Mucosa of rectum (tissue), 2 donors: ENCODE measurements at regions not wholly inside any gene's neighbourhood (a gene's known extent, or its start where the extent isn't known, plus 50 kb on each side); places are given as distances from the start of the nearest gene placed in this dataset.
A peak's percentile ranks its signal among the peaks of the same experiment; 100 is the strongest.
"Not testable (repeated sequence)": the region's sequence is repeated elsewhere in the genome, so short reads cannot be mapped to it uniquely, and the experiment has no call there.

ENCODE experiments used
- H3K27ac ChIP-seq, 2 donors: one replicate each; pipeline ENCODE4 v1.7.0; 2013; ENCODE audit warnings: inconsistent platforms in 2 of 2, low read depth in 2 of 2, low read length in 2 of 2
- H3K27me3 ChIP-seq, 2 donors: one replicate each; pipeline ENCODE4 v1.7.0; 2013; ENCODE audit warnings: low read length in 2 of 2; ENCODE audit not compliant: control insufficient read depth in 2 of 2, insufficient read depth in 2 of 2
- H3K36me3 ChIP-seq, 2 donors: one replicate each; pipeline ENCODE4 v1.7.0; 2013; ENCODE audit warnings: low read length in 2 of 2; ENCODE audit not compliant: control insufficient read depth in 2 of 2, insufficient read depth in 2 of 2
- H3K4me1 ChIP-seq, 2 donors: one replicate each; pipeline ENCODE4 v1.7.0; 2013; ENCODE audit warnings: low read length in 2 of 2, mild to moderate bottlenecking in 1 of 2; ENCODE audit not compliant: control insufficient read depth in 2 of 2, insufficient read depth in 2 of 2
- H3K4me3 ChIP-seq, 2 donors: one replicate each; pipeline ENCODE4 v1.7.0; 2013; ENCODE audit warnings: low read length in 2 of 2
- H3K9ac ChIP-seq, 2 donors: one replicate each; pipeline ENCODE4 v1.7.0; 2013; ENCODE audit warnings: low read length in 2 of 2, low read depth in 1 of 2, mild to moderate bottlenecking in 1 of 2
- H3K9me3 ChIP-seq, 2 donors: one replicate each; pipeline ENCODE4 v1.7.0; 2013; ENCODE audit warnings: low read length in 2 of 2; ENCODE audit not compliant: control insufficient read depth in 2 of 2
- donor health status: healthy.
- donor health status: Normal muscosa, but diverticular disease.

DNA sequence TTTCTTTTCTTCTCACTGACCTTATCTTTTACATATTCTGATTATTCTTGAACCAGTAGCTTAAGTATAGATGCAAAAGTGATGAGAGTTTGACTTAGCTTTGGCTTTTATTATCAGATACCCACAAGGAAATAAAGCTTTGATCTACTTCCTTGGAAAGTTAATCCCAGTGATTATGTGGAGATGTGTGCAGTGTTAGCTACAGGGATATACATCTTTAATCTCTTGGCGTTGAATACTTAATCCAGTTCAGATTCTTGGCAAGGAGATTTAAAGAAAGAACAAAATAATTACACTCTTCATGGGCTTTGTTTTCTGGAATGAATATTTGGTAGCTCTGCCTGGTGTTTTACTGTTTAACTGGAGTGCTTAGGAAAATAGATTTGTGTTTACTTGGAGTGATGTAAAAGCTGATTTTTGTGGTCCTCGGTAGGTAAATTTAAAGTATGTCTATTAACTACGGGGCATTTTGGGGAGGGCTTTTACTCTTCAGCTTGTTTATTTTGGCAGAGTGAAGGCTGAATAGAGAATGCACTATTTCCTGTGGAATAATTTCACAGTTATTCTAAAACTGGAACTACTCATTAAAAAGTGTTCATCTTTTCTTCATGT is 150.1 kb upstream of the LRIG3 start:
- Histone ChIP-seq H3K4me3 (no peak overlapping the region), H3K36me3 (no peaks in the 10 kb centered on the region), H3K9me3 (no peaks in the 10 kb centered on the region), H3K4me1 (peaks cover 0 to 6% of the 10 kb centered on the region in 2 donors), H3K27ac (no peak overlapping the region), H3K27me3 (no peaks in the 10 kb centered on the region), H3K9ac (no peak overlapping the region)

DNA sequence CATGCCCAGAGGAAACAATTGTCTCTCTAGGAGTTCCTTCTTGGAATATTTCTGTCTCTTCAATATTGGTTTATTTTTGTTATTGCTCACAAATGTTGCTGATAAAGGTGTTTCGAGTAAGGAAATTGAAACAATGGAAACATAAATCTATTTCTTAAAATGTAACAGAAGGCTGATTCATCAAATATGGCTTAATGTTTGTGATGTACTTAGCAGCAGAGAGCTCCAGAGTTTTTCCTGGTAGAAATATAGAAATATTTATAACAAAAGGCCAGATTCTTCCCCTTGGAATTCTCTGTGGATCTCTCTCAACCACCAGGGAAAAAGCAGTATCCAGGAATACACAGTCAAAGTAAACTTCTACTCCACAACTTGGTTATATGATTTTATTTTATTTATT is 149.2 kb upstream of the LRIG3 start:
- H3K9ac ChIP-seq = no peak overlapping the region
- no peaks in the 10 kb centered on the region for H3K27me3 ChIP-seq
- H3K36me3 ChIP-seq = no peaks in the 10 kb centered on the region
- no peaks in the 10 kb centered on the region for H3K4me1 ChIP-seq
- H3K9me3 ChIP-seq = no peaks in the 10 kb centered on the region
- H3K4me3 ChIP-seq = no peak overlapping the region
- H3K27ac ChIP-seq = no peak overlapping the region

GRCh38 chr12:59068436-59068835 is 148.1 kb upstream of the LRIG3 start:
- no peak overlapping the region for H3K9ac ChIP-seq
- no peak overlapping the region for H3K27ac ChIP-seq
- H3K36me3 ChIP-seq = no peaks in the 10 kb centered on the region
- H3K27me3 ChIP-seq = no peaks in the 10 kb centered on the region
- no peaks in the 10 kb centered on the region for H3K4me1 ChIP-seq
- H3K4me3 ChIP-seq = no peak overlapping the region
- no peaks in the 10 kb centered on the region for H3K9me3 ChIP-seq

DNA sequence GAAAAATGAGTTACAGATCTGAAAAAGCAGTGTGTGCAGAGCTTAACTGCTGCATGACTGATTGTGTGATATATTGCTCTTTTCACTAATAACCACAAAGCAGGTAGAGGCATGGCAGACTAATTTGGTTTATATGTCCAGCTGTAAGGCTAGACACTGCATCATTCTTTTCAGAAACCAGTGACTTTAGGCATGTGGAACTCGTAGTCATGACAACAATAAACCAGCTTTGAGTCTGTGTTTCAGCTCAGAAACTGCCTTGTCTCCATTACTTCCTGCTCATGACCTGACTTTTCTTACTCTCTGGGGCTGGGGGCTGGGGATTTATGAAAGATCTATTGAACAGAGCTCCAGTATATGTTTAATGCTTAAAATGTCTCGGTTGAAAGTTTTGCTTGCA is 146.8 kb upstream of the LRIG3 start:
- Histone ChIP-seq H3K9ac (no peak overlapping the region), H3K4me1 (no peaks in the 10 kb centered on the region), H3K9me3 (no peaks in the 10 kb centered on the region), H3K27ac (no peak overlapping the region), H3K4me3 (no peak overlapping the region), H3K27me3 (no peaks in the 10 kb centered on the region), H3K36me3 (no peaks in the 10 kb centered on the region)

- Histone ChIP-seq H3K27ac (no peak overlapping the region), H3K9me3 (no peaks in the 10 kb centered on the region), H3K36me3 (no peaks in the 10 kb centered on the region), H3K4me3 (no peak overlapping the region), H3K9ac (no peak overlapping the region), H3K27me3 (no peaks in the 10 kb centered on the region), H3K4me1 (no peaks in the 10 kb centered on the region)
Observed at GRCh38 chr12:59066445-59066844, 146.1 kb upstream of the LRIG3 start.

DNA sequence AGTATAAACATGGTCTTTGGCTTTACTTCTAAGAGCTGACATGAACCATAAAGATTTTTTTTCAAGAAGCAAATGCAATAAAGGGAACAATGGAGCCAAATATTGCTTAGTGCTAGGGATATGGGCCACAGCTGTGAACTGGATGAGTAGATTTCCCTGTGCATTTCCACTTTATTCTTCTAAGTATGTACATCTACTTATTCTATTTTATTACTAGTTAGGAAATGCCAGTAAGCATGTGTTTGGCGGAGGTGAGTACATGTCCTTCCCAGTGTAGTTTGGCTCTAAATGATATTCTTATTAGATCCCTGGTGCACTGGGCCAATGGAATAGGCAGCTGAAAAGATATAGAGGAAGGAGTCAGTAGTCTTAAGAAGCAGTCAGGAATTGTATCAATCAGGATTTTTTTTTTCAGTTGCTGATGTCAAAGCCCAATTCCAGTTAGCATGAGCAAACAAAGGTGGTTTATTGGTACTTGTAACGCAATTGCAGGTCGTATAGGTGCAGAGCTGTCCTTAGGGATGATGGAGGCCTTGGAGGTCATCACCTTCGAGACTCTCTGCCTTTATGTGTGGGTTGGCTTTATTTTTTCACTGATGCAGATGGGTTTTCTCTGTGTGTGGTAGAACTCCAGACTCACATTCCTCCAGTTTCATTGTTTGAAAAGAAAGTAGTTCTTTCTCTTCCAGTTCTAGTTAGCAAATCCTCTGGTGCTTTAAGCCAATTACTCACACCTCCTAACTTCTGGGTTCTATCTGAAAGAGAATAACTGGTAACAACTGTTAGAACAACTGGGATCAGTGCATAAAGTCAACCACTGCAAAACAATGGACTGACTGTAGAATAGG is 139.0 kb upstream of the LRIG3 start:
- H3K27ac ChIP-seq = peak overlapping the region in 1 of 2 donors; percentile 6
- H3K36me3 ChIP-seq = no peaks in the 10 kb centered on the region
- peaks cover 4 to 11% of the 10 kb centered on the region in 2 donors for H3K4me1 ChIP-seq
- H3K4me3 ChIP-seq = no peak overlapping the region
- no peaks in the 10 kb centered on the region for H3K9me3 ChIP-seq
- no peaks in the 10 kb centered on the region for H3K27me3 ChIP-seq
- H3K9ac ChIP-seq = no peak overlapping the region

- no peak overlapping the region for H3K27ac ChIP-seq
- H3K9ac ChIP-seq = no peak overlapping the region
- H3K36me3 ChIP-seq = no peaks in the 10 kb centered on the region
- H3K27me3 ChIP-seq = no peaks in the 10 kb centered on the region
- H3K4me1 ChIP-seq = peaks cover 4 to 11% of the 10 kb centered on the region in 2 donors
- no peaks in the 10 kb centered on the region for H3K9me3 ChIP-seq
- no peak overlapping the region for H3K4me3 ChIP-seq
Observed at GRCh38 chr12:59056966-59057365, 136.7 kb upstream of the LRIG3 start.

- peaks cover 4 to 11% of the 10 kb centered on the region in 2 donors for H3K4me1 ChIP-seq
- H3K27ac ChIP-seq = no peak overlapping the region
- no peaks in the 10 kb centered on the region for H3K9me3 ChIP-seq
- no peaks in the 10 kb centered on the region for H3K27me3 ChIP-seq
- H3K9ac ChIP-seq = no peak overlapping the region
- H3K36me3 ChIP-seq = no peaks in the 10 kb centered on the region
- H3K4me3 ChIP-seq = no peak overlapping the region
Observed at GRCh38 chr12:59055204-59055860, 135.0 kb upstream of the LRIG3 start.

- not testable (repeated sequence) for H3K4me3 ChIP-seq, H3K9ac ChIP-seq, H3K27me3 ChIP-seq, H3K4me1 ChIP-seq, H3K36me3 ChIP-seq, H3K9me3 ChIP-seq, H3K27ac ChIP-seq
Observed at GRCh38 chr12:59053266-59053899, 133.1 kb upstream of the LRIG3 start.
